WTC11 (cell line): ENCODE measurements at regions not wholly inside any gene's neighbourhood (a gene's known extent, or its start where the extent isn't known, plus 50 kb on each side); places are given as distances from the start of the nearest gene placed in this dataset.

Experiments used
- ATAC-seq: fragments of 200-7000 bp; cut with Tn5 transposase; 2 replicates; pipeline ENCODE4 v1.10.0; 2021; ENCODE audit warnings: mild to moderate bottlenecking, moderate library complexity
- CTCF ChIA-PET: fragments of 300-600 bp; sonication (Branson Sonifier 250); formaldehyde crosslinking; loops from one replicate; lab custom pipeline; 2021; ENCODE audit warnings: antibody characterized with exemption; lab: Charles Lee
- POLR2A ChIA-PET: fragments of 350-600 bp; sonication (Branson Sonifier 250); formaldehyde crosslinking; loops from one replicate; lab custom pipeline; 2021; ENCODE audit warnings: antibody characterized with exemption; lab: Charles Lee
- DNase-seq: peaks from one replicate; pipeline ENCODE4 v3.0.0; 2021; ENCODE audit warnings: low spot score
- H3K27ac Mint-ChIP-seq: 2 replicates; pipeline ENCODE4 v1.8.0; 2021; ENCODE audit warnings: mixed read lengths
- H3K27me3 Mint-ChIP-seq: 2 replicates; pipeline ENCODE4 v1.8.0; 2021; ENCODE audit warnings: low read depth, mild to moderate bottlenecking, moderate library complexity, mixed read lengths
- H3K36me3 Mint-ChIP-seq: 2 replicates; pipeline ENCODE4 v1.8.0; 2021; ENCODE audit warnings: mixed read lengths
- H3K4me1 Mint-ChIP-seq: 2 replicates; pipeline ENCODE4 v1.8.0; 2022; ENCODE audit warnings: mixed read lengths
- H3K4me3 Mint-ChIP-seq: 2 replicates; pipeline ENCODE4 v1.8.0; 2021; ENCODE audit warnings: mild to moderate bottlenecking, moderate library complexity, mixed read lengths
- H3K9me3 Mint-ChIP-seq: 2 replicates; pipeline ENCODE4 v1.8.0; 2021; ENCODE audit warnings: mixed read lengths
- ATF1 ChIP-seq: sonication (generic); formaldehyde crosslinking; IDR thresholded peaks from 2 replicates; pipeline ENCODE4 v1.8.1; 2023; ENCODE audit warnings: mild to moderate bottlenecking, moderate library complexity, missing genetic modification reagents
- CBFB ChIP-seq: sonication (generic); formaldehyde crosslinking; IDR thresholded peaks from 2 replicates; pipeline ENCODE4 v1.8.1; 2022; ENCODE audit warnings: mild to moderate bottlenecking, low read depth, missing genetic modification reagents
- ELF4 ChIP-seq: sonication (generic); formaldehyde crosslinking; IDR thresholded peaks from 2 replicates; pipeline ENCODE4 v1.8.1; 2022; ENCODE audit warnings: low read depth, mild to moderate bottlenecking, moderate library complexity, missing genetic modification reagents
- FOXJ3 ChIP-seq: sonication (generic); formaldehyde crosslinking; IDR thresholded peaks from 2 replicates; pipeline ENCODE4 v1.9.0; 2021; ENCODE audit warnings: missing genetic modification reagents, mild to moderate bottlenecking, borderline replicate concordance
- GABPB1 ChIP-seq: sonication (generic); formaldehyde crosslinking; IDR thresholded peaks from 2 replicates; pipeline ENCODE4 v1.8.1; 2023; ENCODE audit warnings: mild to moderate bottlenecking, missing genetic modification reagents
- NFE2L1 ChIP-seq: sonication (generic); formaldehyde crosslinking; IDR thresholded peaks from 2 replicates; pipeline ENCODE4 v1.8.1; 2023; ENCODE audit warnings: missing genetic modification reagents
- NR1H2 ChIP-seq: sonication (generic); formaldehyde crosslinking; IDR thresholded peaks from 2 replicates; pipeline ENCODE4 v1.9.0; 2021; ENCODE audit warnings: mild to moderate bottlenecking, moderate library complexity, missing genetic modification reagents
- RELA ChIP-seq: sonication (generic); formaldehyde crosslinking; IDR thresholded peaks from 2 replicates; pipeline ENCODE4 v1.8.1; 2022; ENCODE audit warnings: missing genetic modification reagents, mild to moderate bottlenecking, borderline replicate concordance
- SMAD4 ChIP-seq: sonication (generic); formaldehyde crosslinking; IDR thresholded peaks from 2 replicates; pipeline ENCODE4 v1.8.0; 2022; ENCODE audit warnings: mild to moderate bottlenecking, missing genetic modification reagents
- SOX15 ChIP-seq: fragments of 250-450 bp; sonication (Bioruptor Pico); IDR thresholded peaks from 2 replicates; pipeline ENCODE4 v1.9.0; 2021; ENCODE audit warnings: mild to moderate bottlenecking
- ZNF219 ChIP-seq: sonication (generic); formaldehyde crosslinking; IDR thresholded peaks from 2 replicates; pipeline ENCODE4 v1.8.0; 2023; ENCODE audit warnings: missing genetic modification reagents, mild to moderate bottlenecking, borderline replicate concordance
- ZNF232 ChIP-seq: sonication (generic); formaldehyde crosslinking; IDR thresholded peaks from 2 replicates; pipeline ENCODE4 v1.8.0; 2022; ENCODE audit warnings: mild to moderate bottlenecking, missing genetic modification reagents
- TF ChIP-seq, protein P1 (sequence below): sonication (generic); formaldehyde crosslinking; IDR thresholded peaks from 2 replicates; pipeline ENCODE4 v1.8.0; 2022; ENCODE audit warnings: missing genetic modification reagents
- TF ChIP-seq, protein P2 (sequence below): sonication (generic); formaldehyde crosslinking; conservative IDR thresholded peaks from 2 replicates; pipeline ENCODE4 v1.8.1; 2023; ENCODE audit warnings: mild to moderate bottlenecking, low read depth, missing genetic modification reagents, moderate library complexity
- TF ChIP-seq, protein P3 (sequence below): sonication (generic); formaldehyde crosslinking; conservative IDR thresholded peaks from 2 replicates; pipeline ENCODE4 v1.8.1; 2022; ENCODE audit warnings: mild to moderate bottlenecking, missing genetic modification reagents
- TF ChIP-seq, protein P4 (sequence below): sonication (generic); formaldehyde crosslinking; IDR thresholded peaks from 2 replicates; pipeline ENCODE4 v1.8.1; 2022; ENCODE audit warnings: low read depth, missing genetic modification reagents, borderline replicate concordance
- TF ChIP-seq, protein P5 (sequence below): sonication (generic); formaldehyde crosslinking; IDR thresholded peaks from 2 replicates; pipeline ENCODE4 v1.8.0; 2022; ENCODE audit warnings: mild to moderate bottlenecking, missing genetic modification reagents
- TF ChIP-seq, protein P6 (sequence below): sonication (generic); formaldehyde crosslinking; IDR thresholded peaks from 2 replicates; pipeline ENCODE4 v1.8.1; 2023; ENCODE audit warnings: mild to moderate bottlenecking, missing genetic modification reagents, borderline replicate concordance
- TF ChIP-seq, protein P7 (sequence below): sonication (generic); formaldehyde crosslinking; IDR thresholded peaks from 2 replicates; pipeline ENCODE4 v1.8.1; 2023; ENCODE audit warnings: mild to moderate bottlenecking, moderate library complexity, missing genetic modification reagents
- TF ChIP-seq, protein P8 (sequence below): sonication (generic); formaldehyde crosslinking; IDR thresholded peaks from 2 replicates; pipeline ENCODE4 v1.8.1; 2023; ENCODE audit warnings: mild to moderate bottlenecking, missing genetic modification reagents, moderate library complexity
- TF ChIP-seq, protein P9 (sequence below): sonication (generic); formaldehyde crosslinking; IDR thresholded peaks from 2 replicates; pipeline ENCODE4 v1.8.1; 2023; ENCODE audit warnings: mild to moderate bottlenecking, missing genetic modification reagents, moderate library complexity

DNA sequence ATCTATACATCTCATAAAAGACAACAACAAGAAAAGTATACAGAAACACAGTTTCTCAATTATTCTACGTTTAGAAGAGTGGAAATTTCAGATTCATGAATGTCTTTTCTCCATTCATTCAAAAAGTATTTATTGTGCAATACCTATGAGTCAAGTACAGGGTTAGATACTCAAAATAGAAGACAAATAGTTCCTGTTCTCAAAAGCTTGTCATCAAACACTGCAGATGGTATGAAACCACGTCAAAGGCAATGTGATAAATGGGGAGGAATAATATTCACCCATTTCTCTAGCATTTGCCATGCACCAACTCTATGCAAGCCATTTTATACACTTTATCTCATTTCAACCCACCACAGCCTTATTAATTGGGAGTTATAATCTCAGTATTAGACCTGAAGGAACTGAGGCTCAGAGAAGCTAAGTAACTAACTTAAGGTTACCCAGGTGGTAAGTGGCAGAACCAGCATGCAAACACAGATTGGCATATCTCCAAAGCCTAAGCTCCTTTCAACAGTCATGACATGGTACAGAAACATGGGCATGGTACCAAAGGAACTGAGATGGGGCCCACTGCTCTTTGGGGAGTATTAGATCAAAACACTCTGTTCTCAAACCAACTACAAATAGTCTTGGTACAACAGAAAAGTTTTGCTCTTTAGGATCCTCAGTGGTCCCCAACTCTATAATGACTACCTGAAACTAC is 67.2 kb upstream of the NPAS2 start (continued):
- TF ChIP-seq NFE2L1 (CRISPR knock-in tag) (no peak), NR1H2 (CRISPR knock-in tag) (no peak), GABPB1 (CRISPR knock-in tag) (no peak), ZNF219 (no peak), ZNF232 (CRISPR knock-in tag) (no peak), SMAD4 (CRISPR knock-in tag) (no peak)
- TF ChIP-seq, protein P1, sequence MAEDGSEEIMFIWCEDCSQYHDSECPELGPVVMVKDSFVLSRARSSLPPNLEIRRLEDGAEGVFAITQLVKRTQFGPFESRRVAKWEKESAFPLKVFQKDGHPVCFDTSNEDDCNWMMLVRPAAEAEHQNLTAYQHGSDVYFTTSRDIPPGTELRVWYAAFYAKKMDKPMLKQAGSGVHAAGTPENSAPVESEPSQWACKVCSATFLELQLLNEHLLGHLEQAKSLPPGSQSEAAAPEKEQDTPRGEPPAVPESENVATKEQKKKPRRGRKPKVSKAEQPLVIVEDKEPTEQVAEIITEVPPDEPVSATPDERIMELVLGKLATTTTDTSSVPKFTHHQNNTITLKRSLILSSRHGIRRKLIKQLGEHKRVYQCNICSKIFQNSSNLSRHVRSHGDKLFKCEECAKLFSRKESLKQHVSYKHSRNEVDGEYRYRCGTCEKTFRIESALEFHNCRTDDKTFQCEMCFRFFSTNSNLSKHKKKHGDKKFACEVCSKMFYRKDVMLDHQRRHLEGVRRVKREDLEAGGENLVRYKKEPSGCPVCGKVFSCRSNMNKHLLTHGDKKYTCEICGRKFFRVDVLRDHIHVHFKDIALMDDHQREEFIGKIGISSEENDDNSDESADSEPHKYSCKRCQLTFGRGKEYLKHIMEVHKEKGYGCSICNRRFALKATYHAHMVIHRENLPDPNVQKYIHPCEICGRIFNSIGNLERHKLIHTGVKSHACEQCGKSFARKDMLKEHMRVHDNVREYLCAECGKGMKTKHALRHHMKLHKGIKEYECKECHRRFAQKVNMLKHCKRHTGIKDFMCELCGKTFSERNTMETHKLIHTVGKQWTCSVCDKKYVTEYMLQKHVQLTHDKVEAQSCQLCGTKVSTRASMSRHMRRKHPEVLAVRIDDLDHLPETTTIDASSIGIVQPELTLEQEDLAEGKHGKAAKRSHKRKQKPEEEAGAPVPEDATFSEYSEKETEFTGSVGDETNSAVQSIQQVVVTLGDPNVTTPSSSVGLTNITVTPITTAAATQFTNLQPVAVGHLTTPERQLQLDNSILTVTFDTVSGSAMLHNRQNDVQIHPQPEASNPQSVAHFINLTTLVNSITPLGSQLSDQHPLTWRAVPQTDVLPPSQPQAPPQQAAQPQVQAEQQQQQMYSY (CRISPR knock-in tag), result no peak
- TF ChIP-seq, protein P2, sequence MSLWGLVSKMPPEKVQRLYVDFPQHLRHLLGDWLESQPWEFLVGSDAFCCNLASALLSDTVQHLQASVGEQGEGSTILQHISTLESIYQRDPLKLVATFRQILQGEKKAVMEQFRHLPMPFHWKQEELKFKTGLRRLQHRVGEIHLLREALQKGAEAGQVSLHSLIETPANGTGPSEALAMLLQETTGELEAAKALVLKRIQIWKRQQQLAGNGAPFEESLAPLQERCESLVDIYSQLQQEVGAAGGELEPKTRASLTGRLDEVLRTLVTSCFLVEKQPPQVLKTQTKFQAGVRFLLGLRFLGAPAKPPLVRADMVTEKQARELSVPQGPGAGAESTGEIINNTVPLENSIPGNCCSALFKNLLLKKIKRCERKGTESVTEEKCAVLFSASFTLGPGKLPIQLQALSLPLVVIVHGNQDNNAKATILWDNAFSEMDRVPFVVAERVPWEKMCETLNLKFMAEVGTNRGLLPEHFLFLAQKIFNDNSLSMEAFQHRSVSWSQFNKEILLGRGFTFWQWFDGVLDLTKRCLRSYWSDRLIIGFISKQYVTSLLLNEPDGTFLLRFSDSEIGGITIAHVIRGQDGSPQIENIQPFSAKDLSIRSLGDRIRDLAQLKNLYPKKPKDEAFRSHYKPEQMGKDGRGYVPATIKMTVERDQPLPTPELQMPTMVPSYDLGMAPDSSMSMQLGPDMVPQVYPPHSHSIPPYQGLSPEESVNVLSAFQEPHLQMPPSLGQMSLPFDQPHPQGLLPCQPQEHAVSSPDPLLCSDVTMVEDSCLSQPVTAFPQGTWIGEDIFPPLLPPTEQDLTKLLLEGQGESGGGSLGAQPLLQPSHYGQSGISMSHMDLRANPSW (CRISPR knock-in tag), result no peak
- TF ChIP-seq, protein P3, sequence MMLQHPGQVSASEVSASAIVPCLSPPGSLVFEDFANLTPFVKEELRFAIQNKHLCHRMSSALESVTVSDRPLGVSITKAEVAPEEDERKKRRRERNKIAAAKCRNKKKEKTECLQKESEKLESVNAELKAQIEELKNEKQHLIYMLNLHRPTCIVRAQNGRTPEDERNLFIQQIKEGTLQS, result no peak
- TF ChIP-seq, protein P4, sequence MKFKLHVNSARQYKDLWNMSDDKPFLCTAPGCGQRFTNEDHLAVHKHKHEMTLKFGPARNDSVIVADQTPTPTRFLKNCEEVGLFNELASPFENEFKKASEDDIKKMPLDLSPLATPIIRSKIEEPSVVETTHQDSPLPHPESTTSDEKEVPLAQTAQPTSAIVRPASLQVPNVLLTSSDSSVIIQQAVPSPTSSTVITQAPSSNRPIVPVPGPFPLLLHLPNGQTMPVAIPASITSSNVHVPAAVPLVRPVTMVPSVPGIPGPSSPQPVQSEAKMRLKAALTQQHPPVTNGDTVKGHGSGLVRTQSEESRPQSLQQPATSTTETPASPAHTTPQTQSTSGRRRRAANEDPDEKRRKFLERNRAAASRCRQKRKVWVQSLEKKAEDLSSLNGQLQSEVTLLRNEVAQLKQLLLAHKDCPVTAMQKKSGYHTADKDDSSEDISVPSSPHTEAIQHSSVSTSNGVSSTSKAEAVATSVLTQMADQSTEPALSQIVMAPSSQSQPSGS, result no peak
- TF ChIP-seq, all 79 proteins: peak for 0

DNA sequence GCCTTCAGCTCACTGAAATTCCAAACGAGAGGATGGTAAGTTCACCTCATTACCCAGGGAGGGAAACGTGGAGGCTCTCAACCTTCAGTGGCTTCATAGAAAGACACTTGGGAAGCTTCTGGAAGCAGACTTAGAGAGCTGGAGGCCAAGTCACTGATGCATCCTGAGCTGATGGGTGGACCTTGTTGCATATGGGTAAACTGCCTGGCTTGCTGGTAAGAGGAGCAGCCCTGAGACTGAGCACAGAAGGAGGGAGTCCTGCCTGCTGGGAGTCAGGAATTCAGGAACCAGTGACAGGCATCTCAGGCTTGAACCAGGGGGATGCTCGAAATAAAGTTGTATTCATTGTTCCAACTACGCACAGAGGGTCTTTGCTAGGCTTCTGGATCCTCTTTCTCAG is 66.5 kb upstream of the NPAS2 start:
- POLR2A ChIA-PET, result no interaction called here
- ATAC-seq, result no peak
- no peaks in the 10 kb centered on the region; the same call in 1 of the 2 replicates for H3K27me3 Mint-ChIP-seq
- TF ChIP-seq SOX15 (CRISPR knock-in tag), result no peak
- no peak for TF ChIP-seq FOXJ3 (CRISPR knock-in tag)
- TF ChIP-seq RELA (CRISPR knock-in tag), result no peak
- TF ChIP-seq, protein P5, sequence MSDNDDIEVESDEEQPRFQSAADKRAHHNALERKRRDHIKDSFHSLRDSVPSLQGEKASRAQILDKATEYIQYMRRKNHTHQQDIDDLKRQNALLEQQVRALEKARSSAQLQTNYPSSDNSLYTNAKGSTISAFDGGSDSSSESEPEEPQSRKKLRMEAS (CRISPR knock-in tag), result no peak
- TF ChIP-seq, protein P6, sequence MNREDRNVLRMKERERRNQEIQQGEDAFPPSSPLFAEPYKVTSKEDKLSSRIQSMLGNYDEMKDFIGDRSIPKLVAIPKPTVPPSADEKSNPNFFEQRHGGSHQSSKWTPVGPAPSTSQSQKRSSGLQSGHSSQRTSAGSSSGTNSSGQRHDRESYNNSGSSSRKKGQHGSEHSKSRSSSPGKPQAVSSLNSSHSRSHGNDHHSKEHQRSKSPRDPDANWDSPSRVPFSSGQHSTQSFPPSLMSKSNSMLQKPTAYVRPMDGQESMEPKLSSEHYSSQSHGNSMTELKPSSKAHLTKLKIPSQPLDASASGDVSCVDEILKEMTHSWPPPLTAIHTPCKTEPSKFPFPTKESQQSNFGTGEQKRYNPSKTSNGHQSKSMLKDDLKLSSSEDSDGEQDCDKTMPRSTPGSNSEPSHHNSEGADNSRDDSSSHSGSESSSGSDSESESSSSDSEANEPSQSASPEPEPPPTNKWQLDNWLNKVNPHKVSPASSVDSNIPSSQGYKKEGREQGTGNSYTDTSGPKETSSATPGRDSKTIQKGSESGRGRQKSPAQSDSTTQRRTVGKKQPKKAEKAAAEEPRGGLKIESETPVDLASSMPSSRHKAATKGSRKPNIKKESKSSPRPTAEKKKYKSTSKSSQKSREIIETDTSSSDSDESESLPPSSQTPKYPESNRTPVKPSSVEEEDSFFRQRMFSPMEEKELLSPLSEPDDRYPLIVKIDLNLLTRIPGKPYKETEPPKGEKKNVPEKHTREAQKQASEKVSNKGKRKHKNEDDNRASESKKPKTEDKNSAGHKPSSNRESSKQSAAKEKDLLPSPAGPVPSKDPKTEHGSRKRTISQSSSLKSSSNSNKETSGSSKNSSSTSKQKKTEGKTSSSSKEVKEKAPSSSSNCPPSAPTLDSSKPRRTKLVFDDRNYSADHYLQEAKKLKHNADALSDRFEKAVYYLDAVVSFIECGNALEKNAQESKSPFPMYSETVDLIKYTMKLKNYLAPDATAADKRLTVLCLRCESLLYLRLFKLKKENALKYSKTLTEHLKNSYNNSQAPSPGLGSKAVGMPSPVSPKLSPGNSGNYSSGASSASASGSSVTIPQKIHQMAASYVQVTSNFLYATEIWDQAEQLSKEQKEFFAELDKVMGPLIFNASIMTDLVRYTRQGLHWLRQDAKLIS, result no peak
- TF ChIP-seq ATF1, result no peak
- TF ChIP-seq CBFB (CRISPR knock-in tag), result no peak
- TF ChIP-seq, protein P7, sequence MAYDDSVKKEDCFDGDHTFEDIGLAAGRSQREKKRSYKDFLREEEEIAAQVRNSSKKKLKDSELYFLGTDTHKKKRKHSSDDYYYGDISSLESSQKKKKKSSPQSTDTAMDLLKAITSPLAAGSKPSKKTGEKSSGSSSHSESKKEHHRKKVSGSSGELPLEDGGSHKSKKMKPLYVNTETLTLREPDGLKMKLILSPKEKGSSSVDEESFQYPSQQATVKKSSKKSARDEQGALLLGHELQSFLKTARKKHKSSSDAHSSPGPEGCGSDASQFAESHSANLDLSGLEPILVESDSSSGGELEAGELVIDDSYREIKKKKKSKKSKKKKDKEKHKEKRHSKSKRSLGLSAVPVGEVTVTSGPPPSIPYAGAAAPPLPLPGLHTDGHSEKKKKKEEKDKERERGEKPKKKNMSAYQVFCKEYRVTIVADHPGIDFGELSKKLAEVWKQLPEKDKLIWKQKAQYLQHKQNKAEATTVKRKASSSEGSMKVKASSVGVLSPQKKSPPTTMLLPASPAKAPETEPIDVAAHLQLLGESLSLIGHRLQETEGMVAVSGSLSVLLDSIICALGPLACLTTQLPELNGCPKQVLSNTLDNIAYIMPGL (CRISPR knock-in tag), result no peak
- TF ChIP-seq, protein P8, sequence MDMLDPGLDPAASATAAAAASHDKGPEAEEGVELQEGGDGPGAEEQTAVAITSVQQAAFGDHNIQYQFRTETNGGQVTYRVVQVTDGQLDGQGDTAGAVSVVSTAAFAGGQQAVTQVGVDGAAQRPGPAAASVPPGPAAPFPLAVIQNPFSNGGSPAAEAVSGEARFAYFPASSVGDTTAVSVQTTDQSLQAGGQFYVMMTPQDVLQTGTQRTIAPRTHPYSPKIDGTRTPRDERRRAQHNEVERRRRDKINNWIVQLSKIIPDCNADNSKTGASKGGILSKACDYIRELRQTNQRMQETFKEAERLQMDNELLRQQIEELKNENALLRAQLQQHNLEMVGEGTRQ (CRISPR knock-in tag), result no peak
- TF ChIP-seq, protein P9, sequence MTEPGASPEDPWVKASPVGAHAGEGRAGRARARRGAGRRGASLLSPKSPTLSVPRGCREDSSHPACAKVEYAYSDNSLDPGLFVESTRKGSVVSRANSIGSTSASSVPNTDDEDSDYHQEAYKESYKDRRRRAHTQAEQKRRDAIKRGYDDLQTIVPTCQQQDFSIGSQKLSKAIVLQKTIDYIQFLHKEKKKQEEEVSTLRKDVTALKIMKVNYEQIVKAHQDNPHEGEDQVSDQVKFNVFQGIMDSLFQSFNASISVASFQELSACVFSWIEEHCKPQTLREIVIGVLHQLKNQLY (CRISPR knock-in tag), result no peak
- no peak for TF ChIP-seq ELF4 (CRISPR knock-in tag)

More for the DNA sequence above, 66.5 kb upstream of the NPAS2 start:
- DNase-seq, result no peak
- H3K4me1 Mint-ChIP-seq, result no peaks in the 10 kb centered on the region
- CTCF ChIA-PET, result no interaction called here
- H3K9me3 Mint-ChIP-seq, result peaks cover 25% of the 10 kb centered on the region
- H3K27ac Mint-ChIP-seq, result no peak overlapping the region
- no peaks in the 10 kb centered on the region for H3K36me3 Mint-ChIP-seq
- H3K4me3 Mint-ChIP-seq, result no peak overlapping the region
